HG02840 (cell line): ENCODE measurements at regions not wholly inside any gene's neighbourhood (a gene's known extent, or its start where the extent isn't known, plus 50 kb on each side); places are given as distances from the start of the nearest gene placed in this dataset.

Experiments
- ATAC-seq: cut with Tn5 transposase; IDR thresholded peaks from one replicate; pipeline ENCODE4 v1.9.1; 2021; ENCODE audit warnings: mild to moderate bottlenecking, moderate library complexity, moderate number of reproducible peaks; ENCODE audit not compliant: unreplicated experiment, low FRiP score

DNA sequence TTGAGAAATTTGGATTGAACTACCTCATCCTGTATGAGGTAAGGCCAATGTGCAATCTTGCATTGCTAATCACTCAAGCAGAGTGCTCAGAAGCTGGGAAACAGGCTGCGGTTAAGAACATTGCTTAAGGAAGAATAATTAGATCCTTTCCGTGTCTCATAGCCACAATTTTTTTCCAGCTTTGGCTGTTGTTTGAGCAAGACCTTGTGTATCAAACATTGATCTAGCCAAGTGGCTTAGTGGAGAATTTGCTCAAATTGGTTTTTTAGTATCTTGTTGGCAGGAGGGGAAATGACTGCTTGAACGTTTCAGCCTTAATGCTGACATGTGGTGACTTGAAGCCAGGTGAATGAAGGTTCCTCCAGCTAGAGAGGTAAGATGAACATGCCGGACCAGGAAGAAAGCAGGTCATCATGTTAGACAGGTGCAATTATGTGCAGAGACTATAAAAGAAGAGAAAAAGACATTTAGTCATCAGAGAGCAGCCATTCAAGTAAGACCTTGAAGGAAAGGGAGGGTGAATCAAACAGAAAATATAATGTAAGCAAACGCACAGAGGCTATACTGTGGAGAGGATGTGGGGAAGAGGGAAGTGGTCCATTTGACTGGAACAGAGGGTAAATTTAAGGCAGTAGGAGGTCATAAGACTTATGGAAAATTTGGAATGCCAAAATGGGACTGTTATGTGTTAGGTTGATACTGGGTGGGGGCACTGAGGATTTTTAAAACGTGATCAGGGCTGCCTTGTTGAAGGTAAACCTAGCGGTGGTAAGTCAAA is 98.9 kb upstream of the CYP1B1 start:
- ATAC-seq: no peak

DNA sequence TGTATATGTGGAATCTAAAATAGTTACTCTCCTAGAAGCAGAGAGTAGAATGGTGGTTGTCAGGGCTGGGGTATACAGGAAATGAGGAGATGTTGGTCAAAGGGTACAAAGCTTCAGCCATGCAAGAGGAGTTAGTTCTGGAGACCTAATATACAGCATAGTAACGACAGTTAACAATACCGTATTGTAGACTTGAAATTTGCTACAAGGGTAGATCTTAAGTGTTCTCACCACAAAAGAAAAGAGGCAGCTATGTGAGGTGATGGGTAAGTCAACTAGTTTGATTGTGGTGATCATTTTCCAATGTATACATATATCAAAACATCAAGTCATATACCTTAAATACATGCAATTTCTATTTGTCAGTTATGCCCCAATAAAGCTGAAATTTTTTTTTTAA is 98.2 kb upstream of the CYP1B1 start:
- no peak for ATAC-seq

DNA sequence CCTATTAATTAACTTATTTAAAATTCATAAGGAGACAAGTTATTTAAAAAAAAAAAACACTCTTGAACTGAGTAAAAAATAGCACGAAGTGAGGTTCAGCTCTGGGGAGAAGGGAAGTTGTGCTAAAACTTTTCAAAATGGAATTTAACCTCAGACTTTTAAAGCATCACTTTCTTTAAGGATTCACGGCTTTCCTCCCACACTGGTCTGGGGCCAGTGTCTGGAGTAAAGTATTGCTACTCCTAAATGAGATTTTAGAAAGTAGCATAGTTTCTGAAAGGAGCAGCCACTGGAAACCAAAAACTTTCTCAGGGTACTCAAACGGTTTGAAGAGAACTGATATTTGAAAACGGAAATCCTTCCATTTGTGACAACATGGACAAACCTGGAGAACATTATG is 97.7 kb upstream of the CYP1B1 start:
- ATAC-seq: no peak

DNA sequence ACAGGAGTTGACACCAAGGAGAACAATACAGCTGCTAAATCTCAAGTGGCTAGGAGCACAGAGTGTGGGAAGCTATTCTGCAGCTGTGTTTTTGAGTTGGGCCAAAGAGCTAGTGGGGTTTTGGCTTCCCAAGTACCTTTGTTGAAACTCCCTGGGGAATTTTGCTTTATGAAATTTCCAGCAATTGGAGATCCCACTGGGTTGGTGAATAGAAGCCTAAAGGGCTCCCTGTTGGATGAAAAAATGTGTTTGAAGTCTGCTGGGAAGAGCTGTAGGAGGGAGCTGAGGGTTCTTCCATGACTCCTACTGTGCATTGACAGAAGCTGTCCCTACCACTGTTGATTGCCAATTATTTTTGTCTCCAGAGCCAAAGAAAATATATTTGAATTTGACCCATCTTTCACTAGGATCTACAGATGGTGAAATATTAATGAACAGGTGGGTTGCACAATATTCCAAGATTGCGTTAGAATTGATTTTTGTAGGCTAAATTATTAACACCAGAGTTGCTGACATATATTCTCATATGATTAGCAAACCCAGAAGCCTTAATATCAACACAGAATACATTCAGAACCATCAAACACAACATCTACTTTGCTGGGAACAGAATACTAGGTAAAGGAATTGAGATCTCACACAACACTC is 95.4 kb upstream of the CYP1B1 start:
- ATAC-seq: no peak

DNA sequence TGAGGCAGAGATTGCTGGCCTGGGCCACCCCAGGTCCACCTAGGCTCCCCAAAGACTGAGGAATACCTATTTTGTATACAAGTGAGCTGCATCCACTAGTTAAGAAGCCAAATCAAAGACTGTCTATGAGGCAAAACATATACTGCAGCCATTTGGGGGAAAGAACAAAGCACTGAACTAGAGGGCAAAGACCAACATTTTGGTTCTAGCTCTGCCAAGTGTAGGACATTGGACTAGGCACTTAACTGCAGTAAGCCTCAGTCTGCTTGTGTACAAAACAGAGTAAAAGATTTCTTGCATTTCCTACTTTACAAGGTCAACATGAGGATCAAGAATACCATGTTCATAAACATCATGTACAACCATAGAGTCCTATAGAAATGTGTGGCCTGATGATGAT is 94.8 kb upstream of the CYP1B1 start:
- no peak for ATAC-seq

DNA sequence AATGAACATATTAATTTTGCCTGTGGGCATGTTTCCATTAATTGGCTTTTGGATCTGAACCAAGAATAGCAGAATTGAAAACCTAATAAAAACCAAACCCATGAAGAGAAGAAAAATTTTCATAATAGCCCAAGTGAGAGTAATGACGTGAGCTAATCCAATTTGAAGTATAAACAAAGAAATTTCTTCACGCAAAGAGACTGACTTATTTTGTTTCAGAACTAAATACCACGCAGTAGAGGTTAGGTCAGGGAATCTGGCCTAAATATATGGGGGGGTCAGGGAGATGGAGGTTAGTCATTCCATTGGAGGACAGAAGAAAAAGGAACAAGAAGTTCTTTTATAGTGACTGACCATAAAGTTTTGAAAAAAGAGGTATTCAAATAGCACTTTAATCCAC is 94.1 kb upstream of the CYP1B1 start:
- ATAC-seq: no peak

DNA sequence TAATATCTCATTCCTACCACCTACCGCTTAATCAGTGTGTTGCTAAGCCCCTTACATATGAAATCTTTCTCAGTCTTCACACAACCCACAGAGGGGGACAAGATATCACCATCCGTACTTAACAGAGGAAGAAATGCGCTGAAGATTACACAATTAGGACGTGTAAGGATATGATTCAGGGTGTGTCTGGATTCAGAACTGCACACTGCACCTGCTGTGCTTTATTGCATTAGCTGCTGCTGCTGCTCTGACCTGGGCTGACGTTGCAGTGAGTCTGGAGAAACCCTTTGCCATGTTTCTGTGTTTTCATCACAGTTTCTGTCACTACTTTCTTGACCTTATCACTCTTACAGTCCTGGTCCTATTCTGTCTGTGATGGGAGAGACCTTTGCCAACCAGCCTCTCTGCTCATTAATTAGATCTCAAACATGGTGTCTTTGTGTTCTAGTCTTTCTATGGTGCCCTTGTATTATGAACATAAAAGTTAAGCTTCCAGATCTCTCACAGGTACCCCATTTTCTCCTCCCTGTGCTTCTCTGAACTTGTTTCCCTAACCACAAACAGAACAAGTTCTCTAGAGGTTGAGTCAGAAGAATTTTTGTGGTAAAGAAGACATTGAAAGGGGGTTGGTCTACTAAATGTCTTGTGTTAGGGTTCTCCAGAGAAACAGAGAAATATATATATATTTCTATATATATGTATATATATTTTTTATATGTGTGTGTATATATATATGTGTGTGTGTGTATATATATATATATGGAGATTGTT is 92.9 kb upstream of the CYP1B1 start:
- no peak for ATAC-seq

DNA sequence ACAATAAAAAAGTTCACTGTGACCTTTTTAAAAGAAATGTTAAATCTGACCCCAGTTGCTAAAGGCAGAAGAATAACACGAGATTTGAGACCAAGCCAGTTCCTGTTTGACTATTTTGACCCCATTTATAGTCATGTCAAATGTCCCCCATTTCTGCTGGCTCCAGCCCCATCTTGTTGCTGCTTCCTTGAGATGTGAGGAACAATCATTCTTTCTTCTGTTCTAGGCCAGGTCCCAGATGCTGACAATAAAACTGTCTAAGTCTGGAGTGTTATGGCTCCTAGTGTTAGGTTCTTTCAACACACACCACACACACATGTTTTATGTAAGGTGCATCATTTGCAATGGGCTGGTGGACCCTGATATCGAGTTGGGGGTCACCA is 92.0 kb upstream of the CYP1B1 start:
- no peak for ATAC-seq

DNA sequence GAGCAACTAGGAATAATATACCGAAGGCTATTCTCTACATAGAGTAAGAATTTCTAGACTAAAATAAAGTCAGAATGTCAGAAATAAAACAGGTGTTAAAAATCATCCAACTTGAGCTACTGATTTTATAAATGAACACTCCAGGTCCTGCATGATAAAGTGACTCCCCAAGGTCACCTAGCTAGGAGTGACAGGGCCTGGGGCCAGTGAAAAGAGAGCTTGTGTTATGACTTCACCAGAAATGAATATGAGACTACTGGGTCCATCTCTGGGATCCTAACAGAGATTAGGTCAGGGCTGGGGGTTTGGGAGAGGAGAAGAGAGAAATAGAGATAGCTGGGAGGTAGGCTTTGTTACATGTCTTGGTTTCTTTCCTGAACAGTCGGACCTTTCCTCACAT is 89.7 kb upstream of the CYP1B1 start:
- no peak for ATAC-seq

DNA sequence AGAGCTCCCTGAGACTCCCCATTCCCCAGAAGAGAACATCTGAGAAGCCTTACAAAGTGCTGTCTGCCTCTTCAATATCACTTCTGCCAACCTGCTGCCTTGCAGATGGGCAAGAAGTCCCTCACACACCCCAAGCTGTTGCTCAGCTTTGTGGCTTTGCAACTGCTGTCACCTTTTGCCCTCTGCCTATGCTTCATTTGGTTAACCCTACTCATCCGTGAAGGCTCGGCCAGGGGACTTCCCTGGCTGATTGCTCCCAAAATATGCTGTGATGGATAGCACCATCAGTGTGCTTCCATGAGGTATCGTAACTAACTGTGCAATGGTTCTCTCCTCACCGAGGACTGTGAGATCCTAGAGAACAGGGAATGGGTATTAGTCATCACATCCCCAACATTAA is 88.9 kb upstream of the CYP1B1 start:
- ATAC-seq: no peak

DNA sequence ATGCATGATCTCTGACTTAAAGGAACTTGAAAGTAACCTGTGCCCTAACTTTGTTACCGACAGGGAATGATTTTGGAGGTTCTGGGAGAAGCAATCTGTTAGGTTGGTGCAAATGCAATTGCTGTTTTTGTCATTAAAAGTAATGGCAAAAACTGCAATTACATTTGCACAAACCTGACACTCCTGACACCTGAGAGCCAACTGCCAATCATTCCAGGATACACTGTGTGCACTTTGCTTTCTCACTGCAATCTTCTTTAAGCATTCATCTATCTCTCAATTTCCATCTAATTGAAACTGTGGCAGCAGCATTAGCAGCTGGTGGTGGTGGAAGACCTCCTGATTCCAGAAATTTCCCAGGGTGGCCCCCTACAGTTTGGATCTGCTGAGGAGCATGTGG is 87.6 kb upstream of the CYP1B1 start:
- ATAC-seq: no peak

DNA sequence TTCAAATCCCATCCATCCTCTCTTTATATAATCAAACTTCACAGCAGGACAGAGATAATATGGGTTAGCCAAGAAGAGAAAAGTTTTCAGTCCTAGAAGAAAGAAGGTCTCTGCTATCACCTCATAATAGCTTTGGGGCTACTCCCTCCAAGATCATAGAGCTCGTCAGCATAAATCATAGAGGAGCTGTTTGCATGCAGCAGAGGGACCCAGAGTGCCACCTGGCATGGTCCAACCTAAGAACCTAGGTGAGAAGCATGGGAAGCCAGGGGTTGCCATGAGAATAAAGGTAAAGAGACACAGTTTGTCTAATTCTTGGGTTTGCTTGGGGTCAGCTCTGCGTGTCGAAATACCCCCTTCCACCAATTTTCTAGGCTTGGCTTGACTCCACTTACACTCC is 87.1 kb upstream of the CYP1B1 start:
- ATAC-seq: no peak

DNA sequence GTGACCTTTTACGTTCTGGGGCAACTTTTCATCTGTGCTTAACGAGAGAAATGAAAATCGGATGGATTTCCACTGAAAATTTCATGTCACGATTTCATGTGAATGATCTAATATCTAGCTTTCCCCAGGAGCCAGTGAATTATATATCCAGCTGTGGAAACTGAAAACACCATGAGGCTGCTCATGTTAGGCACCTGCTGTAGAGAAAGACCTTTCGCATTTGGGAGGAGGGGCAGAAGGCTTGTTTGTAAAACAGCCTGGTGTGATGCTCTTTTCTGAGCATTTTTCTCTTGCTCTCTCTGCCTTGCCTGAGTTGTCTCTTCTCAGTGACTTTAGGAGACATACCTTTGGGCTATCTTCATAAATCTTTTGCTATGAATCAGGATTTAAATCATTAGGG is 84.6 kb upstream of the CYP1B1 start:
- no peak for ATAC-seq

DNA sequence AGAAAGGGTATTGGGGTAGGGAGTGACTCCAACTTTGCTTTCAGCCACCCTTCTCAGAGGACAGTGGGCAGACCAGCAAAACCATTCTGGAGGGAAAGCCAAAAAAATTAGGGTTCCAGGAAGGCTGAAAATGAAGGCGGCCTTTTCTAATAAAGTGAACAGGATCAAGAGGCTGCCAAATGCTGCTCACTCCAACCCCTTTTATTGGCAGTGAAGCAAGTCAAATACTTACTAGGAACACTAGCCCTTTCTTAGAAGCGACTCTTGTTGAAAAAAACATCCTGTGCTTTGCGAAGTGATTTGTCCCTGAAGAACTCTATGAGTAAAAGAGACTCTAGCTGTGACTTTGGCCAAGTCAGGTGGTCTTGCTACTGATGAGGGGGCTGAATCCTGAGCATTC is 83.6 kb upstream of the CYP1B1 start:
- no peak for ATAC-seq

DNA sequence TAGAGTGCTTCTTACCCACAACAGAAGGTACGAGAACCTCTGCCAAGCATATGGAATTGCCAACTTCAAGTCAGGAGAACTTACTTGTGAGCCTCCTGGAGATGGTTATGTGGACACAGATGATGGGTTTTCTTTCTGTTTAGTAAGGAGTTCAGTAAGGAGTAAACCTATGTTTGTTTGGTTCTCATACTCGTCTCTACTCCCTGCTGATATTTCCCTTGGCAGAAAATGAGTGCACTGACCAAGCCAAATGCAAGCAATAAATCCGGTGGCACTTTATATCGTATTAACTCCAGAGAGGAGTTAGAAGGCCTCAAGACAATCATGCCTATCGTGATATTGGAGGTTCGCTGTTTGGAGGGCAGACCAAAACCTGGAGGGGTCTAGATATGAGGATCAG is 83.2 kb upstream of the CYP1B1 start:
- no peak for ATAC-seq

DNA sequence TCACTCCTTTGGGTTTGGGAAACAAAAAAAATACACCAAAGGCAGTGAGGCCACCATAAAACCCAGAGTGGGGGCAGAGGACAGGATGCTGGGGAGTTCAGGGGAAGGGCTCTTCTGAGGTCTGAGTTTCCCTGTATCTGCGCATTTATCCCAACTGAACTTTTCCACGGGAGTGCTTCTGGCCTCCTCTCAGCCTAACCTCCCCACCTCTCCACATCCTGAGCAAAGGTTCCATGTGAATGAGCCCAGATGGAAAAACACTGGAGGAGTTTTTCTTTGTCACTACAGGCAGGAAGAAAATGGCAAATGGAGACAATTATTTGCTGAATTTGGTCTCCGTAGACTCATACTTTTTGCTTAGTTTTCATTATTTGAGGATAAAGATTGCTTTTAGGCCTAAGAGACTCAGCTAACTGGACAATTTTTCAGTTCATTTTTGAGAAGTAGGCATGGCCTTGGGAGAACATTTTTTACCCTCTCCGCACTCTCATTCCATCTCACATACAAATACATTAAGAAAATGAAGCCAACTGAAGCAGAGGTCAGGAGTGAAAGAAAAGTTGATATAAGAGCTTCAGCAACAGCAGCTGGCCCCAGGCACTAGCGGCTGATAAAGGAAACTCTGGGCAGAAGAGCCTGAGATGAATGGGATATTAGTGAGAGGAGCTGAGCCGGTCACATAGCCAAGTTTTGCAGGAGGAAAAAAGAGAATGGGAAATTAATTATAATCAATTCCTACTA is 82.6 kb upstream of the CYP1B1 start:
- no peak for ATAC-seq

DNA sequence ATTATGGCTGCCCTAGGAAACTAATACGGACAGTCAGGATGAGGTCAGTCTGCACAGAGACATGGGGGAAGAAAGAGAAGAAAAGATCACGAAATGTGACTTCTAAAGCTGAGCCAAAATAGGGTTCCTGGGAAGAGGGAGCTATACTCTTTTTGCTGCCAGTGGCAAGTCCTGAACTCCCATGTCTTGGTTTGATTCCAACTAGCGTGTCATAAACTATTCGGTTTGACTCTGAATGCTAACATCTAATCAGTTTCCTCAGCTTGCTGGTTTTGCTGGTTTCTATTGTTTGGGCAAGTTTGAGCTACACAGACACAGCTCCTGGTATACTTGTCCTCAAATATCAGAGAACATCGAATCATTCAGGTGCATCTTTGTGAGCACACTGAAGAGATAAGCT is 80.5 kb upstream of the CYP1B1 start:
- ATAC-seq: no peak

DNA sequence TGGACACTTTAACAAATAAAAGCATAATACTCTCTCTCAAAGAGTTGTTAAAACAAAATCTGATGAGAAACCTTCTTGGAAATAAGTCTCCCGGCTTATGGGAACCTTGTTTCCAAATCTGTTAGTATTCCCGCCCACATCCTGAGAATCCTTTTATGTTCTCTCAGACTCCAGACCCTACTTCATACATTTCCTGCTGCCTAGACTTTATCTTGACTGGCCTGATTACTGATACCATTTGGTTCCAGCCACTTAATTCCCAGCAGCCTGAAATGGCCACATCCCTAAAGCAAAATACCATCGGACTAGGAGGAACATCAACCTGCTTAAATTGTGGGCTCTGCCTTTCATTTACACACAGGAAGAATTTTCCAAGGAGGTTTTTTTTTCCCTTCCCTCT is 79.1 kb upstream of the CYP1B1 start:
- ATAC-seq: no peak

DNA sequence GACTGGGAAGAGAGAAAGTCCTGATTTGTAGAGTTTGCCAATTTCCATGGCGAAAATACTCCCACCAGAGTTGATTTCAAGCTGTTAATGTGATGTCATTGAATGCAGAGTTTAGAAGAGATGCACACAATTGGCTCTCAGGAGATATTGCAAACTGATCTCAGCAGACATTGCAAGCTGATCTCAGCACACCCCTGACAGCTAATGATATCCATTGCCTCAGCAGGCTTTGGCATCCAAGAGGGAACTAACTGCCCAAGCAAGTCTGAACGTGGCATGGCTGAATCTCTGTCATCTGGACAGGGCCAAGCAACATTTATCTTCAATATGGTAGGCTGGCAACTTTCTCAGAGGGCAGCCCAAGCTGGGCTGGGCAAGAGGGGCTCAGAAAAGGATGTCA is 78.4 kb upstream of the CYP1B1 start:
- ATAC-seq: no peak

DNA sequence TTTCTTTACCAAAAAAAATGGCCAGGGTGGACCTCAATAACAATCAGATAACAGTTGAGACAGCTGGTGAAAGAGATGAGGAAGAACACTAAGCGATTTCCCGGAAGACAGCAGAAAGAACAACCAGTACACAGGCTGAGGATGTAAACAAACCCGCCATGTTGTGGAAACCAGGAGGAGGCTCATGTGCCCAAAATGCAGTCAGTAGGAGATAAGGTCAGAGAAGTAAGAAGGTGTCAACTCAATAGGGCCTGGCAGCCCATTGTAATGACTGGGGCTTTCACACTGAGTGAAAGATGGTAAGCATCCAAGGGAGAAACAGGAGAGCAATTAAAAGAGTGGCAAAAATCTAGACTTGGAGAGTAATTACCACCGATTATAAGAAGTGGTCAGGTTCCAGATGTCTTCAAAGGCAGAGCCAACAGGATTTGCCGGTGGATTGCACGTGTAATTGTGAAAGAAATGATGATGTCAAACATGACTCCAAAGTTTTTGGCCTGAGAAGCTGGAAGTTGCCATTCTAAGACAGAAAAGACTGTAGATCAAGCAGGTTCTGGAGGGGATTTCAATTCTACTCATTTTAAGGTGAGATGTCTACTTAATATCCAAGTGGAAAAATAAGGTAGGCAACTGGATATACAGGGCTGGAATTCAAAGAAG is 77.7 kb upstream of the CYP1B1 start:
- ATAC-seq: no peak

DNA sequence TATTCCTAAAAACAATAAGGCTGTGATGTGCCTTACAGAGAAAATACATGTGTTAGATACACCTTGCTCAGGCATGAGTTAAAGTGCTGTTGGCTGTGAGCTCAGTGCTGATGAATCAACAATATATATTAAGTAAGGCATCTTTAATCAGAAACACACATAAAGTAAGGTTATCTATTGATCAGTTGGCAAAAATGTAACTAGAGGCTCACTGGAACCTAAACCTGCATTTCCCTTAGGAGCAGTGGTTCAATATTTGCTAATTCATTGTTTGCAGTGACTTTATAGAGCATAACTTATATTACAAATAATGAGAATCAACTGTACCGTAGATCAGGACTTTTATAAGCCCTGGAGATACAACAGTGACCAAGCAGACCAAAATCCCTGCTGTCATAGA is 77.0 kb upstream of the CYP1B1 start:
- ATAC-seq: no peak
